Adrenal gland (tissue), 9 donors: ENCODE measurements at regions not wholly inside any gene's neighbourhood (a gene's known extent, or its start where the extent isn't known, plus 50 kb on each side); places are given as distances from the start of the nearest gene placed in this dataset.
A peak's percentile ranks its signal among the peaks of the same experiment; 100 is the strongest.

Experiments used
- DNase-seq, 7 donors: peaks; one replicate each; pipeline ENCODE4 v3.0.0-alpha.2; 2019 to 2020
- H3K27ac ChIP-seq, 5 donors: fragments of 200-600 bp; sonication (generic) in 4 of 5; 1 replicate in 3 of 5; 2 replicates in 2 of 5; pipeline versions ENCODE4 v1.5.1 to v1.8.0; 2016 to 2020; ENCODE audit warnings: mild to moderate bottlenecking in 1 of 5
- H3K27me3 ChIP-seq: fragments of 200-600 bp; 2 replicates; pipeline ENCODE4 v1.8.0; 2021
- H3K36me3 ChIP-seq, 2 donors: fragments of 200-600 bp; replicated peaks in 1 of 2; 1 replicate in 1 of 2; 2 replicates in 1 of 2; pipeline versions ENCODE4 v1.5.1 to v1.8.0; 2018 to 2022
- H3K4me1 ChIP-seq, 2 donors: fragments of 200-600 bp; replicated peaks in 1 of 2; 1 replicate in 1 of 2; 2 replicates in 1 of 2; pipeline versions ENCODE4 v1.5.1 to v1.8.0; 2018 to 2021
- H3K4me3 ChIP-seq, 4 donors: fragments of 200-600 bp; sonication (generic) in 3 of 4; one replicate each; pipeline ENCODE4 v1.5.1; 2016 to 2018
- H3K9me3 ChIP-seq, 3 donors: fragments of 200-600 bp; sonication (generic) in 1 of 3; replicated peaks in 1 of 3; 1 replicate in 2 of 3; 2 replicates in 1 of 3; pipeline versions ENCODE4 v1.5.1 to v1.8.0; 2016 to 2021
- POLR2A ChIP-seq, 2 donors: fragments of 450-650 bp; IDR thresholded peaks; one replicate each; pipeline ENCODE4 v1.6.1; 2017; ENCODE audit warnings: antibody characterized with exemption in 2 of 2, mild to moderate bottlenecking in 2 of 2, moderate library complexity in 1 of 2
- WGBS, 4 donors: extraction: QIAGEN DNeasy Blood & Tissue Kit in 2 of 4; methylation state at CpG; one replicate each; pipeline versions ENCODE4 v1.1.5 to v1.1.7; 2013 to 2017; 5-methylcytosine and 5-hydroxymethylcytosine counted together
- intact Hi-C, 2 donors: fragments of 100-400 bp; cut with DNase I; formaldehyde crosslinking; loops; one replicate each; pipeline versions ENCODE4 v1.14.1 to v1.15.0; 2022 to 2023
- TF ChIP-seq, protein P1 (sequence below), 6 experiments: fragments of 450-650 bp in 4 of 6; fragments of 200-600 bp in 2 of 6; sonication (generic) in 1 of 6; IDR thresholded peaks; 1 replicate in 5 of 6; 2 replicates in 1 of 6; pipeline versions ENCODE4 v1.5.1 to v1.8.0; 2016 to 2021; ENCODE audit warnings: antibody characterized with exemption in 6 of 6, mild to moderate bottlenecking in 2 of 6, moderate library complexity in 1 of 6
- donor health status: healthy with polysubstance abuse.
- donor health status: Bipolar disorder and iron deficiency.
- donor health status: DM: yes; HTN: yes; CAD: no.
- donor health status: DM: no; HTN: no; CAD: no.
- donor health status: DM: no; HTN: no; CAD: no.

DNA sequence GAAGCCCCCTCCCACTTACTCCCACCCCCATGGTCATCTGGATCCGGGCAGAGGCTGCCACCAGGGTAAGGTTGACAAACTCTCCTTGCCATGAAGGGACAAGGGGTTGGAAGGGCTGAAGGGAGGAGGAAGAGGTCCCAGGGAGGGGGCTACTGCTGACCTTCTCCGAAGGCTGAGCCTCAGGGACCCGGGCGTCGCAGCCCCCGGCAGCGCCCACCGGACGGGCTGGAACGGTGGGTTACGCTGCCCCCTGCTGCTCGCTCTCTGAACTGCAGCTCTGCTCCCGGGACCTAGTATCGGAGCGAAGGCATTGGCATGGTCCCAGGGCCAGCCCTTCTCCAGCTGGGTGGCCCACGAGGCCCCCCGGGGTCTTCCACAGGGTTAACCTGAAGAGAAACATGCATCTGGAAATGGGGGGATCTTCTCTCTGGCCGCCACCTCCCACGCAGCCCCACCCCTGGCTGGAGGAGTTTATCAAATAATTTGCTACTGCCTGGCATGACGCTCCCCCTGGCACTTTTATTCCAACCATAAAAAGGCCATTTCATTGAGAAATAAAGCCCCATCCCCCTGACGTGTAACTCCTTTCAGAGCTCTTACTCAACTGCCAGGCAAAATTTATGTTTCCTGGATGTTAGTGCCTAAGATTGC lies 70.4 kb upstream of the TARDBP start:
- Histone ChIP-seq H3K4me1 (peaks cover 0 to 15% of the 10 kb centered on the region in 2 donors), H3K9me3 (no peaks in the 10 kb centered on the region), H3K27ac (no peak overlapping the region), H3K4me3 (no peak overlapping the region), H3K36me3 (no peaks in the 10 kb centered on the region), H3K27me3 (no peaks in the 10 kb centered on the region)
- peak; percentile 25 to 76 (median 58) for DNase-seq
- 0 to 21% (median 6%) methylated on average over 4 to 21 of the region's 21 CpGs for WGBS, 4 donors
- TF ChIP-seq, protein P1, sequence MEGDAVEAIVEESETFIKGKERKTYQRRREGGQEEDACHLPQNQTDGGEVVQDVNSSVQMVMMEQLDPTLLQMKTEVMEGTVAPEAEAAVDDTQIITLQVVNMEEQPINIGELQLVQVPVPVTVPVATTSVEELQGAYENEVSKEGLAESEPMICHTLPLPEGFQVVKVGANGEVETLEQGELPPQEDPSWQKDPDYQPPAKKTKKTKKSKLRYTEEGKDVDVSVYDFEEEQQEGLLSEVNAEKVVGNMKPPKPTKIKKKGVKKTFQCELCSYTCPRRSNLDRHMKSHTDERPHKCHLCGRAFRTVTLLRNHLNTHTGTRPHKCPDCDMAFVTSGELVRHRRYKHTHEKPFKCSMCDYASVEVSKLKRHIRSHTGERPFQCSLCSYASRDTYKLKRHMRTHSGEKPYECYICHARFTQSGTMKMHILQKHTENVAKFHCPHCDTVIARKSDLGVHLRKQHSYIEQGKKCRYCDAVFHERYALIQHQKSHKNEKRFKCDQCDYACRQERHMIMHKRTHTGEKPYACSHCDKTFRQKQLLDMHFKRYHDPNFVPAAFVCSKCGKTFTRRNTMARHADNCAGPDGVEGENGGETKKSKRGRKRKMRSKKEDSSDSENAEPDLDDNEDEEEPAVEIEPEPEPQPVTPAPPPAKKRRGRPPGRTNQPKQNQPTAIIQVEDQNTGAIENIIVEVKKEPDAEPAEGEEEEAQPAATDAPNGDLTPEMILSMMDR (IDR thresholded peaks at IDR 0.05) = peak; percentile 54 to 88 (median 80)
- TF ChIP-seq POLR2A (IDR thresholded peaks at IDR 0.05) = no peak
- intact Hi-C loops = loop anchor here in 1 of 2 donors (10.0 kb wide), 1 partner anchor 437 kb away; no protein-coding TSS in a partner anchor

DNA sequence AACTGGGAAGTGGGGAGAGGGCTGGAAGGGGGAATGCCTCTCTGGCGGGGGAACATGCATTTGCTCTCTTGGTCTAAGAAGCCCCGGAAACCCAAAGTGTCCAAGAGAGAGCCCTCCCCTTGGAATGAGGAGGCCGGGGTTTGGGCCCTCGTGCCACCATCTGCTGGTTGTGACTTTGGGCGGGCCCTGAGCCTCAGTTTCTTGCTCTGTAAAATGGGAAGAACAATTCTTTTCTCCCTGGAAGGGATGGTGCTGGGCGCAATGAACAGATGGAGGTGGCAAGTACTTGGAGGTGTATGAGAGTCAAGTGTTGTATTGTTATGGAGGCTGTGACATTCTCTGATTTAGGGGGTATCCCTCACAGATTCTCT lies 69.9 kb upstream of the TARDBP start:
- Histone ChIP-seq H3K4me3 (no peak overlapping the region), H3K27me3 (no peaks in the 10 kb centered on the region), H3K4me1 (peaks cover 0 to 15% of the 10 kb centered on the region in 2 donors), H3K9me3 (no peaks in the 10 kb centered on the region), H3K36me3 (no peaks in the 10 kb centered on the region), H3K27ac (no peak overlapping the region)
- 31 to 76% (median 74%) methylated on average over 3 to 6 of the region's 6 CpGs for WGBS, 4 donors
- TF ChIP-seq, protein P1 (IDR thresholded peaks at IDR 0.05) = no peak
- no peak for TF ChIP-seq POLR2A (IDR thresholded peaks at IDR 0.05)
- intact Hi-C loops = loop anchor here in 1 of 2 donors (10.0 kb wide), 1 partner anchor 438 kb away; no protein-coding TSS in a partner anchor
- DNase-seq = no peak

DNA sequence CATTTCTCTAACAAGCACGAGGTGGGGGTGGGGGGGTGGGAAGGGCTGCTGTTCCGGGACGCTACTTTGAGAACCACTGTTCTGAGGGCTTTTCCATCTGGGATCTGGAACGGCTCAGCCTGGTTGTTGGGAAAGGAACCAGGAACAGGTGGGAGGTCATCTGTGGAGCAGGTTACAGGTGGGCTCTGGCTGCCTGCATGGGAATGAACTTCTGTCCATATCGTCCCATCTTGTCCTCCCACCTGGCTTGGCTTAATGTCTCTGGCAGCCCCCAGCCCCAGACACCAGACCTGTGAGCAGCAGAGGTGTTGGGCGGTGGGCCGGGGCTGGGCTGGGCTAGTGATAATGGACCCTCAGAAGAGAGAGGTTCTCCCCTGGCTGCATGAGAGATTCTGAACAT lies 69.4 kb upstream of the TARDBP start:
- peaks cover 0 to 15% of the 10 kb centered on the region in 2 donors for H3K4me1 ChIP-seq
- H3K36me3 ChIP-seq = no peaks in the 10 kb centered on the region
- no peaks in the 10 kb centered on the region for H3K27me3 ChIP-seq
- DNase-seq = peak in 1 of 7 donors; percentile 13
- 52 to 75% (median 71%) methylated on average over 5 to 7 of the region's 7 CpGs for WGBS, 4 donors
- intact Hi-C loops = loop anchor here in 1 of 2 donors (10.0 kb wide), 1 partner anchor 438 kb away; no protein-coding TSS in a partner anchor
- no peaks in the 10 kb centered on the region for H3K9me3 ChIP-seq
- TF ChIP-seq POLR2A (IDR thresholded peaks at IDR 0.05) = no peak
- TF ChIP-seq, protein P1 (IDR thresholded peaks at IDR 0.05) = no peak
- H3K27ac ChIP-seq = no peak overlapping the region
- no peak overlapping the region for H3K4me3 ChIP-seq

DNA sequence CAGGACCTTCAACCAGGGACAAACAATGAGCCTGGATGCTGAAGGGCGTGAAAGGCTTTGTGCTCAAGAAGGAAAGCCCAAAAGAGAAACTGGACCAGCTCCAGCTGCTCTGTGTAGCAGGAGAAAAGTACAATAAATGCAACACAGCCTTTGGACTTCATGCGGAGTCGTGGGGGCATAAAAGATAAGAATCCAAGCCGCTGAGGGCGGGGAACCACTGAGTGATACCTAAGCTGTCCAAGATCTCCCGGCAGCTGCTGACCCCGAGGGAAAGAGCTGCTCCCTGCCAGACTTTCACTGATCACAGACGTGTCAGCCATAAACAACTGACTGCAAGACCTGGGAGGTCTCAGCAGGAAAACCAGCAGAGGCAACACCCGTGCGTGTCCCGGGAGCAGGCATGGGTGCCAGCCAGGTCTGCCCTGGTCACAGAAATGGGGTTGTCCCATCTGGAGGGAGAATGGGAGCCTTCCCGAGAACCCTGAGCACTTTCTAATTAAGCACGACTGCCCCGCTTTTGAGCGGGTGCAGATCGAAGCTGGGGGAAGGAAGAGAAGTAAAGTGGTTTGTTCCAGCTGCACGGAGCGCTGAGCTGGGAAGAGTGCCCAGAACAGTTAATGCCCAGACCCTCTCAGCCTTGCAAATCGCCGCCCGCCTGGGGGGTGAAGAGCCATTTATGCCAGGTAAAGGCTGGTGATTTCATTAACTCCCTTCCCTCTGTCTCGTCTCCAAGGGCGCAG lies 68.3 kb upstream of the TARDBP start:
- 25 to 28% (median 27%) methylated on average over 15 to 23 of the region's 23 CpGs for WGBS, 4 donors
- Histone ChIP-seq H3K27ac (peak overlapping the region in 1 of 5 donors; percentile 62), H3K9me3 (no peaks in the 10 kb centered on the region), H3K27me3 (no peaks in the 10 kb centered on the region), H3K4me3 (peak overlapping the region in 1 of 4 donors; percentile 16), H3K36me3 (no peaks in the 10 kb centered on the region), H3K4me1 (peaks cover 0 to 15% of the 10 kb centered on the region in 2 donors)
- DNase-seq = peak in 4 of 7 donors; percentile 15 to 72 (median 28)
- no peak for TF ChIP-seq POLR2A (IDR thresholded peaks at IDR 0.05)
- TF ChIP-seq, protein P1 (IDR thresholded peaks at IDR 0.05) = no peak
- intact Hi-C loops = loop anchor here in 1 of 2 donors (10.0 kb wide), 1 partner anchor 439 kb away; no protein-coding TSS in a partner anchor
